Activated naive CD4-positive, alpha-beta T cell treated with anti-CD3 and anti-CD28 coated beads for 36 hours (primary cell): ENCODE measurements at regions not wholly inside any gene's neighbourhood (a gene's known extent, or its start where the extent isn't known, plus 50 kb on each side); places are given as distances from the start of the nearest gene placed in this dataset.
"Not testable (repeated sequence)": the region's sequence is repeated elsewhere in the genome, so short reads cannot be mapped to it uniquely, and the experiment has no call there.

Source experiments
- CTCF ChIA-PET: fragments of 350-600 bp; sonication (Branson Sonifier 250); formaldehyde crosslinking; loops from one replicate; lab custom pipeline; 2021; ENCODE audit warnings: antibody characterized with exemption; lab: Charles Lee
- DNase-seq: peaks from one replicate; pipeline ENCODE4 v3.0.0-alpha.2; 2020
- H3K27ac Mint-ChIP-seq: one replicate; pipeline ENCODE4 v1.8.0; 2021; ENCODE audit warnings: mild to moderate bottlenecking, mixed read lengths
- H3K27me3 Mint-ChIP-seq: one replicate; pipeline ENCODE4 v1.8.0; 2021; ENCODE audit warnings: low read depth, mixed read lengths
- H3K36me3 Mint-ChIP-seq: one replicate; pipeline ENCODE4 v1.8.0; 2021; ENCODE audit warnings: low read depth, mixed read lengths
- H3K4me1 Mint-ChIP-seq: one replicate; pipeline ENCODE4 v1.8.0; 2021; ENCODE audit warnings: low read depth, mixed read lengths
- H3K4me3 Mint-ChIP-seq: one replicate; pipeline ENCODE4 v1.8.0; 2021; ENCODE audit warnings: mild to moderate bottlenecking, moderate library complexity, mixed read lengths
- H3K9me3 Mint-ChIP-seq: one replicate; pipeline ENCODE4 v1.8.0; 2021; ENCODE audit warnings: mixed read lengths
- intact Hi-C: fragments of 100-400 bp; cut with micrococcal nuclease; formaldehyde crosslinking; loops from one replicate; pipeline ENCODE4 v1.15.1; 2023

DNA sequence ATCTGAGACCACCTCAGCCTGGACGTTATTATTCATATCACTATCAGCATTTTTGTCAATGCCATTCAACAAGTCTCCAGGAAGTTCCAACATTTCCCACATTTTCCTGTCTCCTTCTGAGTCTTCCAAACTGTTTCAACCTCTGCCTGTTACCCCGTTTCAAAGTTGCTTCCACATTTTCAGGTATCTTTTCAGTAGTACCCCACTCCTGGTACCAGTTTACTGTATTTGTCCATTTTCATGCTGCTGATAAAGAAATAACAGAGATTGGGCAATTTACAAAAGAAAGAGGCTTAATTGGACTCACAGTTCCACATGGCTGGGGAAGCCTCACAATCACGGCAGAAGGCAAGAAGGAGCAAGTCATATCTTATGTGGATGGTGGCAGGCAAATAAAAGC, 565.5 kb downstream of the FRK start:
- intact Hi-C loops: no loop called here
- no peak for DNase-seq
- Mint-ChIP-seq H3K27ac (no peak overlapping the region), H3K4me3 (no peak overlapping the region), H3K4me1 (no peaks in the 10 kb centered on the region), H3K27me3 (no peaks in the 10 kb centered on the region), H3K36me3 (no peaks in the 10 kb centered on the region), H3K9me3 (peaks cover 11% of the 10 kb centered on the region)
- CTCF ChIA-PET: no interaction called here

- H3K36me3 Mint-ChIP-seq: no peaks in the 10 kb centered on the region
- intact Hi-C loops: no loop called here
These were observed 573.4 kb downstream of the FRK start for GRCh38 chr6:115487331-115487730.

DNA sequence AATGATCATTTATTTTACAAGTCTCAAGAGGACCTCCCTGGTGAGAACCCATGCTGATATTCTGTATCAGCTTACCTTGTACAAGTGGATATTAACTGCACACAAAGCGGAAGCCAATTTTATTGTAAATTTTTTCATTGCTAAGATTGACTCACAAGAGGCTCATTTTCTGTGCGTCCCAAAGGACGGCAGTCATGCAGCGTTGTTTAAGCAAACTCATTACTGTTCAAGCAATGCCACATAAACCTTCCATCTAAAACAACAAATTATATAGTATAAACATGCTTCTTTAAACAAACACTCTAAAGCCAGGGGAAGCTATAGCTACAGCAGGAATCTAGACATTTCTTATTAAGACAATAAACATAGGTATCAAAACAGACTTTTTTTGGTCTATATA, 575.3 kb downstream of the FRK start:
- Mint-ChIP-seq H3K4me3 (no peak overlapping the region), H3K4me1 (no peaks in the 10 kb centered on the region), H3K27ac (no peak overlapping the region), H3K27me3 (no peaks in the 10 kb centered on the region), H3K9me3 (peaks cover 3% of the 10 kb centered on the region), H3K36me3 (no peaks in the 10 kb centered on the region)
- DNase-seq: no peak
- intact Hi-C loops: no loop called here
- CTCF ChIA-PET: no interaction called here

More at GRCh38 chr6:115487331-115487730, 573.4 kb downstream of the FRK start:
- CTCF ChIA-PET: no interaction called here
- Mint-ChIP-seq H3K4me1 (no peaks in the 10 kb centered on the region), H3K27ac (no peak overlapping the region), H3K9me3 (peaks cover 3% of the 10 kb centered on the region), H3K4me3 (no peak overlapping the region), H3K27me3 (no peaks in the 10 kb centered on the region)
- DNase-seq: no peak

- H3K9me3 Mint-ChIP-seq, H3K27me3 Mint-ChIP-seq, H3K27ac Mint-ChIP-seq, DNase-seq, H3K4me3 Mint-ChIP-seq, H3K4me1 Mint-ChIP-seq, intact Hi-C loops, H3K36me3 Mint-ChIP-seq, CTCF ChIA-PET: not testable (repeated sequence)
These were observed 580.1 kb downstream of the FRK start for GRCh38 chr6:115480543-115480942.

GRCh38 chr6:115474443-115475041, 586.1 kb downstream of the FRK start:
- H3K9me3 Mint-ChIP-seq: no peaks in the 10 kb centered on the region
- H3K27me3 Mint-ChIP-seq: no peaks in the 10 kb centered on the region
- intact Hi-C loops: no loop called here
- CTCF ChIA-PET: no interaction called here
- no peak overlapping the region for H3K4me3 Mint-ChIP-seq
- H3K27ac Mint-ChIP-seq: no peak overlapping the region
- no peak for DNase-seq
- H3K4me1 Mint-ChIP-seq: no peaks in the 10 kb centered on the region
- H3K36me3 Mint-ChIP-seq: no peaks in the 10 kb centered on the region

- Mint-ChIP-seq H3K4me3 (no peak overlapping the region), H3K27ac (no peak overlapping the region), H3K4me1 (no peaks in the 10 kb centered on the region), H3K36me3 (no peaks in the 10 kb centered on the region), H3K9me3 (peaks cover 2% of the 10 kb centered on the region), H3K27me3 (no peaks in the 10 kb centered on the region)
- intact Hi-C loops: no loop called here
- CTCF ChIA-PET: interaction anchor here (0.6 kb wide), 1 partner anchor 431 kb away, joined by 3 read pairs; no protein-coding TSS in a partner anchor
- DNase-seq: no peak
These were observed 592.3 kb downstream of the FRK start for GRCh38 chr6:115468272-115469005.

- intact Hi-C loops: no loop called here
- H3K4me1 Mint-ChIP-seq: no peaks in the 10 kb centered on the region
- H3K27ac Mint-ChIP-seq: no peak overlapping the region
- no peak overlapping the region for H3K4me3 Mint-ChIP-seq
- CTCF ChIA-PET: interaction anchor here (0.6 kb wide), 1 partner anchor 34 kb away, joined by 3 read pairs; no protein-coding TSS in a partner anchor
- no peak for DNase-seq
- H3K36me3 Mint-ChIP-seq: no peaks in the 10 kb centered on the region
- no peaks in the 10 kb centered on the region for H3K27me3 Mint-ChIP-seq
- peaks cover 2% of the 10 kb centered on the region for H3K9me3 Mint-ChIP-seq
These were observed 593.0 kb downstream of the FRK start for GRCh38 chr6:115467726-115468125.

- no peak for DNase-seq
- CTCF ChIA-PET: no interaction called here
- Mint-ChIP-seq H3K36me3 (no peaks in the 10 kb centered on the region), H3K27ac (no peak overlapping the region), H3K4me1 (no peaks in the 10 kb centered on the region), H3K27me3 (no peaks in the 10 kb centered on the region), H3K4me3 (no peak overlapping the region), H3K9me3 (peaks cover 7% of the 10 kb centered on the region)
- intact Hi-C loops: no loop called here
These were observed 599.8 kb downstream of the FRK start for GRCh38 chr6:115460913-115461312.

GRCh38 chr6:115456848-115457247, 603.8 kb downstream of the FRK start:
- Mint-ChIP-seq H3K4me3 (no peak overlapping the region), H3K27ac (no peak overlapping the region), H3K36me3 (no peaks in the 10 kb centered on the region), H3K9me3 (peaks cover 5% of the 10 kb centered on the region), H3K27me3 (no peaks in the 10 kb centered on the region), H3K4me1 (no peaks in the 10 kb centered on the region)
- CTCF ChIA-PET: no interaction called here
- DNase-seq: no peak
- intact Hi-C loops: no loop called here

- CTCF ChIA-PET: interaction anchor here (1.0 kb wide), 1 partner anchor 43 kb away, joined by 4 read pairs; no protein-coding TSS in a partner anchor
- no peaks in the 10 kb centered on the region for H3K4me1 Mint-ChIP-seq
- intact Hi-C loops: no loop called here
- H3K27ac Mint-ChIP-seq: no peak overlapping the region
- H3K27me3 Mint-ChIP-seq: no peaks in the 10 kb centered on the region
- H3K9me3 Mint-ChIP-seq: peaks cover 3% of the 10 kb centered on the region
- DNase-seq: no peak
- no peak overlapping the region for H3K4me3 Mint-ChIP-seq
- H3K36me3 Mint-ChIP-seq: no peaks in the 10 kb centered on the region
These were observed 616.7 kb downstream of the FRK start for GRCh38 chr6:115443825-115444478.

GRCh38 chr6:115442323-115442722, 618.4 kb downstream of the FRK start:
- CTCF ChIA-PET: no interaction called here
- H3K4me3 Mint-ChIP-seq: no peak overlapping the region
- DNase-seq: no peak
- H3K4me1 Mint-ChIP-seq: no peaks in the 10 kb centered on the region
- no peaks in the 10 kb centered on the region for H3K27me3 Mint-ChIP-seq
- peaks cover 5% of the 10 kb centered on the region for H3K9me3 Mint-ChIP-seq
- H3K36me3 Mint-ChIP-seq: no peaks in the 10 kb centered on the region
- intact Hi-C loops: no loop called here
- H3K27ac Mint-ChIP-seq: no peak overlapping the region

- no peaks in the 10 kb centered on the region for H3K4me1 Mint-ChIP-seq
- no peak for DNase-seq
- intact Hi-C loops: no loop called here
- CTCF ChIA-PET: no interaction called here
- H3K27me3 Mint-ChIP-seq: no peaks in the 10 kb centered on the region
- no peak overlapping the region for H3K27ac Mint-ChIP-seq
- no peak overlapping the region for H3K4me3 Mint-ChIP-seq
- peaks cover 5% of the 10 kb centered on the region for H3K9me3 Mint-ChIP-seq
- no peaks in the 10 kb centered on the region for H3K36me3 Mint-ChIP-seq
These were observed 619.0 kb downstream of the FRK start for GRCh38 chr6:115441651-115442050.

DNA sequence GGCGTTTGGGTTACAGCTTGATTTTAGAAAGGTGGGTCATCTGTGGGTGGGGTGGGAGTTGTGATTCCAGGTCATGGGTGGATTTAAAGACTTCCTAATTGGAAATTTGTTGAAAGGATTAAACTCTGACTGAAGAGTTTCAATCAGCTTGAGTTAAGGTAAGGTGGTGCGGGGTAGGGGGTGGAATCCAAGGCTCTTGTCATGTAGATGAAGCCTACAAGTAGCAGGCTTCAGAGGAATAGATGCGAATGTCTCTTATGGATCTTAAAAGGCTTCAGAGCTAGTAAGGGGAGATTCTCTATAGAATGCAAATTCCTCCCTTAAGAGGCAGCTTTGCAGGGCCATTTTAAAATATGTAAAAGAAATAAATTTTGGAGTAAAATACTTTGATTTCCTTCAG, 645.3 kb downstream of the FRK start:
- CTCF ChIA-PET: no interaction called here
- intact Hi-C loops: no loop called here
- Mint-ChIP-seq H3K36me3 (no peaks in the 10 kb centered on the region), H3K9me3 (peaks cover 2% of the 10 kb centered on the region), H3K27ac (no peak overlapping the region), H3K4me3 (no peak overlapping the region), H3K4me1 (no peaks in the 10 kb centered on the region), H3K27me3 (no peaks in the 10 kb centered on the region)
- DNase-seq: no peak
